ENCODE measurements at regions not wholly inside any gene's neighbourhood (a gene's known extent, or its start where the extent isn't known, plus 50 kb on each side); places are given as distances from the start of the nearest gene placed in this dataset.

GRCh38 chr19:27764186-27764804, 1448.7 kb downstream of the UQCRFS1 start:
- TF ChIP-seq POLR2AphosphoS5 (IDR thresholded peaks at IDR 0.05) (no peak), POLR2A (IDR thresholded peaks at IDR 0.05) (no peak)
- TF ChIP-seq, protein P1, sequence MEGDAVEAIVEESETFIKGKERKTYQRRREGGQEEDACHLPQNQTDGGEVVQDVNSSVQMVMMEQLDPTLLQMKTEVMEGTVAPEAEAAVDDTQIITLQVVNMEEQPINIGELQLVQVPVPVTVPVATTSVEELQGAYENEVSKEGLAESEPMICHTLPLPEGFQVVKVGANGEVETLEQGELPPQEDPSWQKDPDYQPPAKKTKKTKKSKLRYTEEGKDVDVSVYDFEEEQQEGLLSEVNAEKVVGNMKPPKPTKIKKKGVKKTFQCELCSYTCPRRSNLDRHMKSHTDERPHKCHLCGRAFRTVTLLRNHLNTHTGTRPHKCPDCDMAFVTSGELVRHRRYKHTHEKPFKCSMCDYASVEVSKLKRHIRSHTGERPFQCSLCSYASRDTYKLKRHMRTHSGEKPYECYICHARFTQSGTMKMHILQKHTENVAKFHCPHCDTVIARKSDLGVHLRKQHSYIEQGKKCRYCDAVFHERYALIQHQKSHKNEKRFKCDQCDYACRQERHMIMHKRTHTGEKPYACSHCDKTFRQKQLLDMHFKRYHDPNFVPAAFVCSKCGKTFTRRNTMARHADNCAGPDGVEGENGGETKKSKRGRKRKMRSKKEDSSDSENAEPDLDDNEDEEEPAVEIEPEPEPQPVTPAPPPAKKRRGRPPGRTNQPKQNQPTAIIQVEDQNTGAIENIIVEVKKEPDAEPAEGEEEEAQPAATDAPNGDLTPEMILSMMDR (IDR thresholded peaks at IDR 0.05 in 8 of 11, conservative IDR thresholded peaks at IDR 0.05 in 3 of 11), result no peak

Data from spleen (tissue), 7 donors.